ENCODE measurements at regions not wholly inside any gene's neighbourhood (a gene's known extent, or its start where the extent isn't known, plus 50 kb on each side); places are given as distances from the start of the nearest gene placed in this dataset.
"Not testable (repeated sequence)": the region's sequence is repeated elsewhere in the genome, so short reads cannot be mapped to it uniquely, and the experiment has no call there.

GRCh38 chr10:43931308-43931930 lies 282.7 kb upstream of the ZNF32 start:
- Mint-ChIP-seq H3K4me1 (no peaks in the 10 kb centered on the region), H3K4me3 (no peak overlapping the region)
- no peak for DNase-seq

GRCh38 chr10:43930777-43931176 lies 282.1 kb upstream of the ZNF32 start:
- no peaks in the 10 kb centered on the region for H3K4me1 Mint-ChIP-seq
- CTCF ChIA-PET, result no interaction called here
- H3K27me3 Mint-ChIP-seq, result peaks cover 3% of the 10 kb centered on the region
- H3K27ac Mint-ChIP-seq, result no peak overlapping the region
- no peak for DNase-seq
- no peak overlapping the region for H3K4me3 Mint-ChIP-seq
- POLR2A ChIA-PET, result no interaction called here
- H3K36me3 Mint-ChIP-seq (ENCODE audit: low read depth), result no peaks in the 10 kb centered on the region
- H3K9me3 Mint-ChIP-seq, result no peaks in the 10 kb centered on the region

More at GRCh38 chr10:43931308-43931930, 282.7 kb upstream of the ZNF32 start:
- Mint-ChIP-seq H3K27me3 (peaks cover 3% of the 10 kb centered on the region), H3K9me3 (no peaks in the 10 kb centered on the region), H3K36me3 (ENCODE audit: low read depth) (no peaks in the 10 kb centered on the region), H3K27ac (no peak overlapping the region)
- CTCF ChIA-PET, result no interaction called here
- POLR2A ChIA-PET, result no interaction called here

- Mint-ChIP-seq H3K27me3 (peaks cover 3% of the 10 kb centered on the region), H3K4me1 (no peaks in the 10 kb centered on the region), H3K27ac (no peak overlapping the region), H3K9me3 (no peaks in the 10 kb centered on the region), H3K36me3 (ENCODE audit: low read depth) (no peaks in the 10 kb centered on the region), H3K4me3 (no peak overlapping the region)
- no peak for DNase-seq
- ChIA-PET CTCF (no interaction called here), POLR2A (no interaction called here)
Measured at GRCh38 chr10:43930243-43930642, 281.6 kb upstream of the ZNF32 start.

DNA sequence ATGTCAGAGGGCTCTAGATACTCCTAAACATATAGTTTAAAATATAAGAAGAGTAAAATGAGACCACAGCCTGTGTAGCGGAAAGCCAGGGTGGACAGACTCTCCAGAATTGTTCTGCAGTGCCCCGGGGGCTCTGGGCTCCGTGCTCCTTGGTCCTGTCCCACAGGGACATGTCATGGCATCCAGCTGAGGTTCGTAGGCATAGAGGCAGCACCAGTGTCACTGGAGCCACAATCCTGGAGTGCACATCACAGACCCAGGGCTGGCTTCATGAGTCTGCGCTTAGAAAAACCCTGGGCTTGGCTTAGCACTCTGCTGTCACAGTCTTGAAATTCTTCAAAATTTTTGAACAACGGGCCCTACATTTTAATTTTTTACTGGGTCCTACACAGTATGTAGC lies 280.4 kb upstream of the ZNF32 start:
- no peak overlapping the region for H3K27ac Mint-ChIP-seq
- peaks cover 3% of the 10 kb centered on the region for H3K27me3 Mint-ChIP-seq
- ChIA-PET POLR2A (no interaction called here), CTCF (interaction anchor here (1.0 kb wide), 1 partner anchor 239 kb away, joined by 3 read pairs; no protein-coding TSS in a partner anchor)
- H3K4me1 Mint-ChIP-seq, result no peaks in the 10 kb centered on the region
- DNase-seq, result no peak
- no peaks in the 10 kb centered on the region for H3K36me3 Mint-ChIP-seq (ENCODE audit: low read depth)
- no peaks in the 10 kb centered on the region for H3K9me3 Mint-ChIP-seq
- H3K4me3 Mint-ChIP-seq, result no peak overlapping the region

GRCh38 chr10:43928425-43928968 lies 279.8 kb upstream of the ZNF32 start:
- Mint-ChIP-seq H3K9me3 (no peaks in the 10 kb centered on the region), H3K27me3 (peaks cover 3% of the 10 kb centered on the region), H3K27ac (no peak overlapping the region), H3K36me3 (ENCODE audit: low read depth) (no peaks in the 10 kb centered on the region), H3K4me1 (no peaks in the 10 kb centered on the region), H3K4me3 (no peak overlapping the region)
- CTCF ChIA-PET, result interaction anchor here (1.0 kb wide), 1 partner anchor 239 kb away, joined by 3 read pairs; no protein-coding TSS in a partner anchor
- no peak for DNase-seq
- POLR2A ChIA-PET, result no interaction called here

- POLR2A ChIA-PET, result no interaction called here
Measured at GRCh38 chr10:43926875-43927406, 278.3 kb upstream of the ZNF32 start.

DNA sequence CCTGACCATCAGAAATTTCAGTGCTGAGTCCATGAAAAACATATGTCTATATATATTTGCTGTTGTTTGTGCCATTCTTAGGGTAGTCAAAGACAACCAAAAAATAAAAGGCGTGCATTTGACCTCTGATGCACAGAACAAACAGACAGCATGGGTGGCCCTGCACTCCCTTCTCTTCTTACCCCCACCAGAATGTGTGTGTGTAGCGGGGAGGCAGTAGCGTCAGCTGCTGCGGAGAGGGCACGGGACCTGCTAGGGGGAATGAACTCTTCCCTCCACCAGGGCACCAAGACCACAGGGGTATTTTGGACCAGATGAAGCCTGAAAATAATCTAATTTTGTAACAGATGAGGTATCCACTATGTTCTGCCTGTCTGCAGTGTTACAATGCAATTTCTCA lies 277.7 kb upstream of the ZNF32 start:
- DNase-seq, result no peak
- CTCF ChIA-PET, result no interaction called here
- H3K4me1 Mint-ChIP-seq, result no peaks in the 10 kb centered on the region
- H3K4me3 Mint-ChIP-seq, result no peak overlapping the region
- H3K27me3 Mint-ChIP-seq, result peaks cover 3% of the 10 kb centered on the region
- H3K9me3 Mint-ChIP-seq, result no peaks in the 10 kb centered on the region
- no peak overlapping the region for H3K27ac Mint-ChIP-seq
- no peaks in the 10 kb centered on the region for H3K36me3 Mint-ChIP-seq (ENCODE audit: low read depth)
- POLR2A ChIA-PET, result no interaction called here

More at GRCh38 chr10:43926875-43927406, 278.3 kb upstream of the ZNF32 start:
- Mint-ChIP-seq H3K36me3 (ENCODE audit: low read depth) (no peaks in the 10 kb centered on the region), H3K9me3 (no peaks in the 10 kb centered on the region), H3K27me3 (peaks cover 3% of the 10 kb centered on the region), H3K4me3 (no peak overlapping the region), H3K27ac (no peak overlapping the region), H3K4me1 (no peaks in the 10 kb centered on the region)
- no peak for DNase-seq
- CTCF ChIA-PET, result no interaction called here

- H3K9me3 Mint-ChIP-seq, result no peaks in the 10 kb centered on the region
- no peaks in the 10 kb centered on the region for H3K36me3 Mint-ChIP-seq (ENCODE audit: low read depth)
- CTCF ChIA-PET, result no interaction called here
- no peak overlapping the region for H3K27ac Mint-ChIP-seq
- no peak for DNase-seq
- no peak overlapping the region for H3K4me3 Mint-ChIP-seq
- POLR2A ChIA-PET, result no interaction called here
- H3K4me1 Mint-ChIP-seq, result no peaks in the 10 kb centered on the region
- H3K27me3 Mint-ChIP-seq, result peaks cover 3% of the 10 kb centered on the region
Measured at GRCh38 chr10:43925793-43926192, 277.1 kb upstream of the ZNF32 start.

DNA sequence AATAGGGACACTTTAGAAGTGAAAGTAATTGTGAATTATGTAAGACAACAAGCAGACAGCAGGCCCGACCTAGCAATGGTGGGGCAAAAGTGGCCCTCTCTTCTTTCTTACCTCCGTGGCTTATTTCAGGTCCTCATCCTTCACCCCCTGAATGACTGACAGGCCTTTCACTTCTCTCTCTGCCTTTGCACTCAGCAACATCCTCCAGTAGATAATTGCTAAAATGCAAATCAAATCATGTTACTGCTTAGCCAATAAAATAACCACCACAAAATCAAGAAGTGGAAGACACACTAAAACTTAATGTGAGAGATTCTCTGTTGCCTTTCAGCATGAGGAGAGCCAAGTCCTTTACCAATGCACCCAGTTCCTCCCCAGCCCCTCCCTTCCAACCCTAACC lies 274.6 kb upstream of the ZNF32 start:
- no peak for DNase-seq
- ChIA-PET POLR2A (no interaction called here), CTCF (no interaction called here)
- no peak overlapping the region for H3K4me3 Mint-ChIP-seq
- no peaks in the 10 kb centered on the region for H3K9me3 Mint-ChIP-seq
- H3K27me3 Mint-ChIP-seq, result peaks cover 6% of the 10 kb centered on the region
- no peaks in the 10 kb centered on the region for H3K4me1 Mint-ChIP-seq
- H3K36me3 Mint-ChIP-seq (ENCODE audit: low read depth), result no peaks in the 10 kb centered on the region
- H3K27ac Mint-ChIP-seq, result no peak overlapping the region

DNA sequence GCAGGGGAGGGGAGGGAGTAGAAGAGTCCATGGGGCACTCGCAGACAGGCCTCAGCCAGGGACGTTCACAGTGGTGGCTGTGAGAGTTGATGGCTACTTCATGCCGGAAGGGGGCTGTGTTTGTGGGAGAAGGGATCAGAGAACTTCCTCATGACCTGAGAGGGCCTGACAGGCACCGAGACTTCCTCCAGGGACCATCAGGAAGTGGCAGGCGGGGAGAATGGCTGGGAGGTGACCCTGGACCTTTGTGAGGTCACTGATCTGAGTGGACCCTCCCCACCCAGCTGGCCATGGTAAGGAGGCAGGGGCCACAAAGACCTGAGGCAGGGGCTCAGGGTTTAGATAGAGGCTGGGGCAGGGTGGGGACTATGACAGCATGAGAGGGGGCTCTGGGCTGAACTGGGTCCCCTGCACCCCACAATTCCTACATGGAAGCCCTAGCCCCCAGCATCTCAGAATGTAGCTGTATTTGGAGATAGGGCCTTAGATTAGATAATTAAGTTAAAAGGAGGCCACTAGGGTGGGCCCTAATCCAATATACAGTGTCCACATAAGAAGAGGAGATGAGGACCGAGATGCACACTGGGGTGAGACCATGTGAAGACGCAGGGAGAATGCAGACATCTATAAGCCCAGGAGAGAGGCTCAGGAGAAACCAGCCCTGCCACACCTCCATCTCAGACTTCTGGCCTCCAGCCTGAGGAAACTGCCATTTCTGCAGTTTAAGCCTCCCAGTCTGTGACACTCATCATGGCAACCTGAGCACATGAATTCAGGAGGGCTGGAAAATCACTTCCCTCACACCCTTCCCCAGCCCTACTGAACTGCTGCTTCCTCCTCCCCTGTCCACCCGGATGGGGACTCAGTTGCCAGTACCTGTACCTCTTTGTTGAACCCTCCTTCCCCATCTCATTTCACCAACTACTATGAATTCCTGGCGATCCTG lies 273.9 kb upstream of the ZNF32 start:
- H3K27ac Mint-ChIP-seq, result no peak overlapping the region
- H3K4me1 Mint-ChIP-seq, result no peaks in the 10 kb centered on the region
- H3K27me3 Mint-ChIP-seq, result peaks cover 12% of the 10 kb centered on the region
- no peaks in the 10 kb centered on the region for H3K9me3 Mint-ChIP-seq
- CTCF ChIA-PET, result no interaction called here
- POLR2A ChIA-PET, result no interaction called here
- no peak for DNase-seq
- H3K4me3 Mint-ChIP-seq, result no peak overlapping the region
- no peaks in the 10 kb centered on the region for H3K36me3 Mint-ChIP-seq (ENCODE audit: low read depth)

- ChIA-PET POLR2A (no interaction called here), CTCF (no interaction called here)
- H3K4me3 Mint-ChIP-seq, result no peak overlapping the region
- H3K27ac Mint-ChIP-seq, result no peak overlapping the region
- H3K4me1 Mint-ChIP-seq, result no peaks in the 10 kb centered on the region
- H3K27me3 Mint-ChIP-seq, result peaks cover 14% of the 10 kb centered on the region
- no peaks in the 10 kb centered on the region for H3K36me3 Mint-ChIP-seq (ENCODE audit: low read depth)
- no peak for DNase-seq
- no peaks in the 10 kb centered on the region for H3K9me3 Mint-ChIP-seq
Measured at GRCh38 chr10:43921881-43922280, 273.2 kb upstream of the ZNF32 start.

DNA sequence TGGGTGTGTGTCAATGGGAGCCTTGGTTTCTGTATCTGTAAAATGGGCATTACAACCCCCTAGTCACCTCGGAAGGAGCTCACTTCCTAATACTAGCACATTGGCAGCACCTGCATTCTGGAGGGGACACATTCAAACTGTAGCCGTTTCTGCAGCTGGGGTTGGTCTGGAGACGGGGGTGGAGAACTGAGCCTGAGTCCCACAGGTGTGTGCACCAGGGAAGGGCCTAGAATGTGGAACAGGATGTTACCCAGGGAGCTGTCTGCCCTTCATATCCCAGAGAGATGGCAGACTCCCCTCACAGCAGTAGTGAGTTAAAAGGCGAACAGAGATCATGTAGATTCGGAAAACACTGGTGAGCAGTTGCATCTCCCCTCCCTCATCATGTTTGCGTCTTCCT lies 272.8 kb upstream of the ZNF32 start:
- peaks cover 14% of the 10 kb centered on the region for H3K27me3 Mint-ChIP-seq
- POLR2A ChIA-PET, result no interaction called here
- H3K36me3 Mint-ChIP-seq (ENCODE audit: low read depth), result no peaks in the 10 kb centered on the region
- DNase-seq, result no peak
- H3K4me1 Mint-ChIP-seq, result no peaks in the 10 kb centered on the region
- no peaks in the 10 kb centered on the region for H3K9me3 Mint-ChIP-seq
- no peak overlapping the region for H3K4me3 Mint-ChIP-seq
- CTCF ChIA-PET, result no interaction called here
- H3K27ac Mint-ChIP-seq, result no peak overlapping the region

- H3K4me3 Mint-ChIP-seq; CTCF ChIA-PET; H3K4me1 Mint-ChIP-seq; H3K27ac Mint-ChIP-seq; H3K36me3 Mint-ChIP-seq (ENCODE audit: low read depth); POLR2A ChIA-PET; H3K9me3 Mint-ChIP-seq; DNase-seq: not testable (repeated sequence)
- peaks cover 14% of the 10 kb centered on the region for H3K27me3 Mint-ChIP-seq
Measured at GRCh38 chr10:43920236-43920758, 271.6 kb upstream of the ZNF32 start.
